ENCODE measurements at regions not wholly inside any gene's neighbourhood (a gene's known extent, or its start where the extent isn't known, plus 50 kb on each side); places are given as distances from the start of the nearest gene placed in this dataset.

DNA sequence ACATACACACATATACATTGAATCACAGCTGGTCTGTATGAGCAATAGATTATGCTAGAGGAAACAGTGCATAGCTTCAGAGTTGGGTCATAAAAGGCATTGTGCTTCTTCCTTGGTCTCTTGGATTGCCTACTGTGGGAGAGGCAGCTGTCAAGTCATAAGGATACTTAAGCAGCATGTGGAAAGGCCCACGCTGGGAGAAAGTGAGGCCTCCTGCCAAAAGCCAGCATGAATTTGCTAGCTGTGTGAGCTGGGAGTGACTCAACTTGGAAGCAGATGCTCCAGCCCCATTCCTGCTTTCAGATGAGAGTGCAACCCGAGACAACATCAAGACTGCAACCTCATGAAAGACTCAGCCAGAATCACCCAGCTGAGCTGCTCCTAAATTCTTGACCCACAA is 311.9 kb upstream of the TBX3 start:
- no peak for DNase-seq

- DNase-seq = no peak
Observed at GRCh38 chr12:114993165-114993564, 309.2 kb upstream of the TBX3 start.

- no peak for DNase-seq
Observed at GRCh38 chr12:114992443-114992842, 308.5 kb upstream of the TBX3 start.

- no peak for DNase-seq
Observed at GRCh38 chr12:114990381-114990780, 306.4 kb upstream of the TBX3 start.

DNA sequence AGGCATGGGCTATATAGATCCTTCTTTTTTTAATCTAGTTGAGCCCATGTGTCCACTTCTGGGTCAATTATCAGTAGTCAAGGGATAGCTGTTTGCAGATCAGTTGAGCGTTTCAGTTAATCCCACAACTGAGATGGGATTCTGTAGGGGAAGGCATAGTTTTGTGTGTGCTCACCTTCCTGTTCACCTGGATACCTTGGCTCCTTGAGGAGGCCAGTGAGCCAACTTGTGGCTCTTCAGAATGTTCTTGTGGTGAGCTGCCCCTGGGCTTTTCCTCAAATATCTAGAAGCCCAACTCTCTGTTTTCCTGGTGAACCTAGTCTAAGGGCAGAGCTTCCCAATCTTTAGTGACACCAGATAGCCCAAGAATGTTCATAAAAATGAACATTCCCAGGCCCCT is 302.9 kb upstream of the TBX3 start:
- no peak for DNase-seq

- DNase-seq = no peak
Observed at GRCh38 chr12:114986178-114986714, 302.3 kb upstream of the TBX3 start.

DNA sequence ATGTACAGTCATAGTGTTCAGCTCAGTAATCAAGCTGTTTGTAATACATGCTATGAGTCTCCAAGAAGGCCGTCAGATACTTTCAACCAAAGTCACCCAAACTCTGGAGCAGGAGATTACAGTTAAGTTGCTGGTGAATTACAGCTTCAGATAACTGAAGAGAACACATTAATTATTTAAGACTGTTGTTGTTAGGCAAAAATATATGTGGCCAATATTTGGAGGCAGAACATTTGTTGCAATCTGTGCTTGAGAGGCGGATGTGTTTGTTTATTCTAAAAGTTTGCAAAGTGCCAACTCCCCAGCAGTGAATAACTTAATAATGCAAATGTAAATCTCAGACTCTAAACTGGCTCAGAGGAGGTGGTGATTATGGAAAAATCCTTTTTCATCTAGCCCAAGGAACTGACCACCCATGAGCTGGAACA is 300.7 kb upstream of the TBX3 start:
- DNase-seq = no peak

GRCh38 chr12:114982760-114983159 is 298.8 kb upstream of the TBX3 start:
- DNase-seq = no peak

GRCh38 chr12:114981036-114981435 is 297.1 kb upstream of the TBX3 start:
- no peak for DNase-seq

GRCh38 chr12:114976959-114977358 is 293.0 kb upstream of the TBX3 start:
- DNase-seq = no peak

GRCh38 chr12:114976372-114976771 is 292.4 kb upstream of the TBX3 start:
- DNase-seq = no peak

DNA sequence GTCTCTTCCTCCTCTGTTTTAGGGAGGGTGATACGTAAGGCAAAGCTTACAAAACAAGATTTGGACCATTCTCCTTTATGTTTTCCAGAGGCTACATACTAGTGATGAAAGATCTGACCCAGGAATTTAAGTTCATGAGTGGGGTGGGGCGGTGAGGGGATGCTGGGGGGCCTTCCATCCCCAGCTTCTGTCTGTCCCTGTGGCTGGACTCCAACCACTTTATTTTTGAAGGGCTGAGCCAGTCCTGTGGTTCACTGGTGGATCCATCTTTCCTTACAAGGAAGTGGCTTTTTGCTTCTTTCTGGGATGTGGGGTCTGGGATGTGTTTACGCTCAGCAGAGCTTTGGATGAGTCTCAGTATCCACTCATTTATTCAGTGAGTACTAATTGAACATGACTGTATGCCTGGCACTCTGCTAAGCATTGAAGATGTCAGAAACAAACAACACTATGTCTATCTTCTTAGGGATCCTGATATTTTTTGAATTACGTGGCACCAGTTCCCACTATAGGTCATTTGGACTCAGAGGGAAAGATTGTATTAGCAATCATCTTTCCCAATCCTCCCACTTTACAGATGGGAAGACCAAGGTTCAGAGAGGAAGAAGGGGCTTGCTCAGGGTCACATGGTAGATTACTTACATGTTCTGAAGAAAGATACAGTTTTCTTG is 291.8 kb upstream of the TBX3 start:
- DNase-seq = no peak

DNA sequence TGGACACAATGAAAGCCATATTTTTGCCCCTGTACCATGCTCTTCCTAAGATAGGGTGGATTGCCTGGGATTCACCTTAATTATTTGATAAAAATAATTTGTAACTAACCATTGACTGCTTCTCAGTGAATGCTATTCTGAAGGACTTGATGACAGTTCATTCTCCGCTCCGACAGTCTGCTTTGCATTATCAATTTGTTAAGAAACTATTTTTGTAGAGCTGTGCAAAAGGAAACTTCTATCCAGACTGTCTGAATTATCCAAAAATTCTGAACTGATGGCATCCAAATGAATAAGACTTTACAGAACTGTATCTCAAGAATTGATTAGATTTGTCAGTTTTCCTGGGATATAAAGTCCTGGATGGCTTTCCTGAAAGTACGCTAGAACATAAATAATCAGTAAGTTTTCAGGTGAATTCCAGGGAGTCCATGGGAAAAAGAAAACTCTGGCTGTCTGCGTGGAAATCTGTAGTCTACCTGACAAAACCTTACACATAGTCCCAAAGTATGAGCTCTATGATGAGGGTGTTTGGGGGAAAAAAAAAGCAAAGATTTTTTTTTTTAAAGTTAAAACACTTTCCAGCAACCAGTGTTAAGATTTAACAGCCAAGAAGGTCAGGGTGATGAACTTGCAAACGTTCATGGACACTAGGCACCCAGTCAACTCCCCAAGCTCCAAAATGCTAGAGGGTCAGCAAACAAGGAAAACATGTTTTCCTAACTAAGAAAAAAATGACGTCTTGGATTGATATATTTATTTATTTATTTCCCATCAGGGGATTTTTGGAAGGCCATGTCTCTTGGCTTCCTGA is 291.1 kb upstream of the TBX3 start:
- no peak for DNase-seq

GRCh38 chr12:114974333-114974732 is 290.4 kb upstream of the TBX3 start:
- DNase-seq = no peak

GRCh38 chr12:114968727-114969126 is 284.8 kb upstream of the TBX3 start:
- no peak for DNase-seq

- DNase-seq = no peak
Observed at GRCh38 chr12:114967151-114967550, 283.2 kb upstream of the TBX3 start.

- no peak for DNase-seq
Observed at GRCh38 chr12:114964841-114965240, 280.9 kb upstream of the TBX3 start.

GRCh38 chr12:114963846-114964245 is 279.9 kb upstream of the TBX3 start:
- no peak for DNase-seq

GRCh38 chr12:114961491-114961890 is 277.5 kb upstream of the TBX3 start:
- DNase-seq = no peak

- no peak for DNase-seq
Observed at GRCh38 chr12:114958538-114958937, 274.6 kb upstream of the TBX3 start.

GRCh38 chr12:114957225-114957624 is 273.2 kb upstream of the TBX3 start:
- no peak for DNase-seq

DNA sequence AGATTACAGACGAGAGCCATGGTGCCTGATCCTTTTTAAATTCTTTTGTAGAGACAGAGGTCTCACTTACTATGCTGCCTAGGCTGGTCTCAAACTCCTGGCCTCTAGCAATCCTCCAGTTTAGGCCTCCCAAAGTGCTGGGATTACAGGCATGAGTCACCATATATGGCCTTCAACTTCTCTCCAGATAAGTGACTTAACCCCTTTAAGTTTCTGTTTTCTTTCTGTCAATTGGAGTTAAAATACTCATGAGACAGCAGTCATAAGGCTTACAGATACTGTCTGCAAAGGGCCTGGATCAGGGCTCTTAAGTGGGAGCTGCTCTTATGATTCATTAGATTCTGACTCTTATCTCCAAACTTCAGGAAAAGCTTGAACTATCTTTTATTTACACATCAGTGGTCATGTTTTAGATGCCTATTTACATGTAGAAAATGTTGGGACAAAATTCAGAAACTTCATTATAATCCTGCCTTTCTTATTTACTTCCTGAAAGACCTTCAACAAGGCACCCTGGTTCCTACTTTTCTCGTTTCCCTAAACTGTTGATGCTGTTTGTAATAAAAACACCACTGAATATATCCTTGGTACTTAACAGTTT is 271.5 kb upstream of the TBX3 start:
- DNase-seq = no peak

- no peak for DNase-seq
Observed at GRCh38 chr12:114954511-114955055, 270.6 kb upstream of the TBX3 start.

Data from KG1 (cell line).